Skeletal muscle tissue (tissue), 3 donors: ENCODE measurements at regions not wholly inside any gene's neighbourhood (a gene's known extent, or its start where the extent isn't known, plus 50 kb on each side); places are given as distances from the start of the nearest gene placed in this dataset.

Source experiments
- H3K27ac ChIP-seq: one replicate; pipeline ENCODE4 v1.7.0; 2013; ENCODE audit warnings: mild to moderate bottlenecking, low read depth, low read length, inconsistent platforms
- H3K27me3 ChIP-seq, 3 donors: one replicate each; pipeline ENCODE4 v1.7.0; 2013; ENCODE audit warnings: low read length in 3 of 3; ENCODE audit not compliant: control insufficient read depth in 3 of 3, insufficient read depth in 3 of 3
- H3K36me3 ChIP-seq, 3 donors: one replicate each; pipeline ENCODE4 v1.7.0; 2013; ENCODE audit warnings: low read length in 3 of 3; ENCODE audit not compliant: control insufficient read depth in 3 of 3, insufficient read depth in 3 of 3
- H3K4me1 ChIP-seq, 3 donors: one replicate each; pipeline ENCODE4 v1.7.0; 2013; ENCODE audit warnings: low read length in 3 of 3, mild to moderate bottlenecking in 3 of 3; ENCODE audit not compliant: control insufficient read depth in 3 of 3, insufficient read depth in 3 of 3
- H3K4me3 ChIP-seq, 3 donors: one replicate each; pipeline ENCODE4 v1.7.0; 2013; ENCODE audit warnings: low read length in 3 of 3
- H3K9ac ChIP-seq, 3 donors: one replicate each; pipeline ENCODE4 v1.7.0; 2013; ENCODE audit warnings: low read length in 3 of 3, mild to moderate bottlenecking in 3 of 3, moderate library complexity in 2 of 3, low read depth in 1 of 3
- H3K9me3 ChIP-seq, 3 donors: one replicate each; pipeline ENCODE4 v1.7.0; 2013; ENCODE audit warnings: low read length in 3 of 3; ENCODE audit not compliant: control insufficient read depth in 3 of 3
- donor health status: Osteomylitis.

- peaks cover 0 to 2% (median 0%) of the 10 kb centered on the region in 3 donors for H3K27me3 ChIP-seq
- peaks cover 4 to 9% (median 9%) of the 10 kb centered on the region in 3 donors for H3K4me1 ChIP-seq
- no peak overlapping the region for H3K9ac ChIP-seq
- H3K27ac ChIP-seq = no peak overlapping the region
- H3K36me3 ChIP-seq = no peaks in the 10 kb centered on the region
- no peaks in the 10 kb centered on the region for H3K9me3 ChIP-seq
- H3K4me3 ChIP-seq = peak overlapping the region in 1 of 3 donors; percentile 49
These were observed 89.8 kb upstream of the GNAO1 start for GRCh38 chr16:56101480-56101879.

DNA sequence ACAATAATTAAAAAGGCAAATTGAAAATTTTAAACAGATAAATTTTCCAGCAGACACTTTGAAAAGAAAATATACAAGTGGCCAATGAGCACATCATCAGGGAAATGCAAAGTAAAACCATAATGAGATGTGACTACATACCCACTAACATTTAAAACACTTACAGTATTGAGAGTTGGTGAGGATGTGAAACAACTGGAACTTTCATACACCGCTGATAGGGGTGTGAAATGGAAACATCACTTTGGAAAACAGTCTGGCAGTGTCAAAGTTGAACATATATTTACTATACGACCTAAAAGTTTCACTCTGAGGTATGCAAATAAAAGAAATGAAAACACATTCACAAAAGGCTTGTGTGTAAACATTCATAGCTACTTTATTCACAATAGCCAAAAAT, 94.0 kb upstream of the GNAO1 start:
- H3K4me3 ChIP-seq = no peak overlapping the region
- H3K27me3 ChIP-seq = peaks cover 0 to 2% (median 0%) of the 10 kb centered on the region in 3 donors
- H3K9ac ChIP-seq = no peak overlapping the region
- no peaks in the 10 kb centered on the region for H3K9me3 ChIP-seq
- no peaks in the 10 kb centered on the region for H3K36me3 ChIP-seq
- H3K4me1 ChIP-seq = peaks cover 4 to 6% (median 5%) of the 10 kb centered on the region in 3 donors
- H3K27ac ChIP-seq = no peak overlapping the region

DNA sequence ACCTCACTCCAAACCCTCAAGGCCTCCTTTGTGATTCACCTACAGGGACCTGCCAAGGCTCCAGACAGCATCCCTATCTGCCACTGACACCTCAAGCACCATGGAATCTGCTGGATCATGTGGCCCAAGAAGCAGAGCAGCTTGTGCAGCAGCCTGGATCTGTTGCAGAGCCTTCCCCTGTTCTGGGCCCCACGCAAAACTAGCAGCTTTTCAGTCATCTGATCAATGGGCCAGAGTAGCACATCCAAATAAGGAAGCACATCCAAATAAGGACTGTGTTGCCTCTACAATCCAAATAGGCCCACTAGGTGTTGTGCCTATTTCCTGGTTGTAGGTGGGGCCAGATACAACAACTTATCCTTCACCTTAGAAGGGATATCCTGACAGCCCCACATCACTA, 97.1 kb upstream of the GNAO1 start:
- Histone ChIP-seq H3K4me1 (no peaks in the 10 kb centered on the region), H3K9me3 (no peaks in the 10 kb centered on the region), H3K27ac (no peak overlapping the region), H3K36me3 (no peaks in the 10 kb centered on the region), H3K4me3 (no peak overlapping the region), H3K27me3 (peaks cover 0 to 2% (median 0%) of the 10 kb centered on the region in 3 donors), H3K9ac (no peak overlapping the region)

GRCh38 chr16:56093055-56093454, 98.2 kb upstream of the GNAO1 start:
- Histone ChIP-seq H3K27ac (no peak overlapping the region), H3K27me3 (peaks cover 0 to under 1% (median 0%) of the 10 kb centered on the region in 3 donors), H3K4me3 (no peak overlapping the region)

GRCh38 chr16:56090076-56090475, 101.2 kb upstream of the GNAO1 start:
- Histone ChIP-seq H3K27ac (no peak overlapping the region), H3K4me1 (peaks cover 0 to 3% (median 0%) of the 10 kb centered on the region in 3 donors), H3K4me3 (no peak overlapping the region), H3K9ac (no peak overlapping the region), H3K27me3 (no peaks in the 10 kb centered on the region), H3K9me3 (no peaks in the 10 kb centered on the region), H3K36me3 (no peaks in the 10 kb centered on the region)

More at GRCh38 chr16:56093055-56093454, 98.2 kb upstream of the GNAO1 start:
- H3K9ac ChIP-seq = no peak overlapping the region
- H3K4me1 ChIP-seq = no peaks in the 10 kb centered on the region
- no peaks in the 10 kb centered on the region for H3K36me3 ChIP-seq
- no peaks in the 10 kb centered on the region for H3K9me3 ChIP-seq

GRCh38 chr16:56087626-56088025, 103.7 kb upstream of the GNAO1 start:
- H3K4me1 ChIP-seq = peaks cover 0 to 3% (median 0%) of the 10 kb centered on the region in 3 donors
- no peaks in the 10 kb centered on the region for H3K9me3 ChIP-seq
- H3K4me3 ChIP-seq = no peak overlapping the region
- H3K36me3 ChIP-seq = no peaks in the 10 kb centered on the region
- H3K9ac ChIP-seq = no peak overlapping the region
- no peaks in the 10 kb centered on the region for H3K27me3 ChIP-seq
- H3K27ac ChIP-seq = no peak overlapping the region

- Histone ChIP-seq H3K9ac (no peak overlapping the region), H3K36me3 (no peaks in the 10 kb centered on the region), H3K4me3 (no peak overlapping the region), H3K9me3 (no peaks in the 10 kb centered on the region), H3K4me1 (no peaks in the 10 kb centered on the region), H3K27me3 (no peaks in the 10 kb centered on the region), H3K27ac (no peak overlapping the region)
These were observed 109.9 kb upstream of the GNAO1 start for GRCh38 chr16:56081371-56081770.

DNA sequence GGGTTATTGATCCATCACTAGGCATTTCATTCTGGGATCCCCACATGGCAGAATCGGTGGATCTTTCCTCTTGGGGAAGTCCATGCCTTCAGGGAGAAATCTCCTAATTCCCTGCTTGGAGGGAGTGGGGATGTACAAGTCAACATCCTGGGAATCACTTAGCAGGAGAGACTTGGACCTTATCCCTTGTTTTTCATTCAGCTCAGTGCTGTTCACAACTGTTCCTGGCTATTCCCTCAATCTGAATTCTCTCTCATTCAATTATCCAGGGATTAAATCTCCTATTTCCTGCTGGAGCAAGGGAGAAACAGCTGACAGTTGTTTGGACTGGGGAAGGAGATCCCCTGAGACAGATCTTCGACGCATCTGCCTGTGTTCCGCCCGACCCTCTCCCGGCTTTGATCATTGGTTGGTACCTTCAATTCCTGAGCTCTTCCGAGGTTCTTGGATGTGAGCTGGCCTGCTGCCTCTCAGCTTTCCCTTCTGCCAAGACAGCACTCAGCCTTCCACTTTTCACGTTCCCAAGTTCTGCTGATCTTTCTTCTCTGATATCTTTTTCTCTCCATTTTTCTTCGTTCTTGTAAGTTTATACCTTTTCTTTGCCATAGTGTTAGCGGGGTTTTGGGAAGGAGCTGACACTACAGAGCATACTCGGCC, 115.4 kb upstream of the GNAO1 start:
- H3K4me1 ChIP-seq = no peaks in the 10 kb centered on the region
- no peak overlapping the region for H3K4me3 ChIP-seq
- H3K36me3 ChIP-seq = no peaks in the 10 kb centered on the region
- H3K27ac ChIP-seq = no peak overlapping the region
- no peaks in the 10 kb centered on the region for H3K9me3 ChIP-seq
- H3K27me3 ChIP-seq = peaks cover 0 to 3% (median 0%) of the 10 kb centered on the region in 3 donors
- no peak overlapping the region for H3K9ac ChIP-seq

DNA sequence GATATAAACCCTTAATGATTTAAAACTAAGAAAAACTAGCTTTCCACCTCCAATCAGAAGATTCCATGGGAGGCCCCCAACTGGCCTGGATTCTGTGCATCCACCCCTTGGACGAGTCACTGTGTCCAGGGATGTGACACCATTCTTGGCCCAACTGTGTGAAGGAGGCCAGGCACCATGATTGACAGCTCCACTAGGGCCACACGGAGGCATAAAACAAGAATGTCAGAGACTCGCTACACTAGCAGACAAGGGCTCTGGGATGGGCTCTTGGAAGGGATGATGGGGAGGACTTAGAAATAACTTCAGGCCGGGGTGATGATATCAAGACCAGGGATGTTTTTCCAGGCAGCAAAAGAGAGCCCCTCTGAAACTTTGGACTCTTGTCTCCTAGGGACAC, 117.8 kb upstream of the GNAO1 start:
- no peak overlapping the region for H3K4me3 ChIP-seq
- H3K9me3 ChIP-seq = no peaks in the 10 kb centered on the region
- H3K27ac ChIP-seq = no peak overlapping the region
- H3K27me3 ChIP-seq = peaks cover 0 to 3% (median 0%) of the 10 kb centered on the region in 3 donors
- H3K9ac ChIP-seq = no peak overlapping the region
- H3K36me3 ChIP-seq = no peaks in the 10 kb centered on the region
- H3K4me1 ChIP-seq = no peaks in the 10 kb centered on the region

GRCh38 chr16:56072096-56072495, 119.2 kb upstream of the GNAO1 start:
- H3K9me3 ChIP-seq = no peaks in the 10 kb centered on the region
- no peaks in the 10 kb centered on the region for H3K4me1 ChIP-seq
- no peak overlapping the region for H3K4me3 ChIP-seq
- no peak overlapping the region for H3K27ac ChIP-seq
- H3K9ac ChIP-seq = no peak overlapping the region
- no peaks in the 10 kb centered on the region for H3K36me3 ChIP-seq
- peaks cover 0 to 3% (median 0%) of the 10 kb centered on the region in 3 donors for H3K27me3 ChIP-seq
